GM10248 (cell line): ENCODE measurements at regions not wholly inside any gene's neighbourhood (a gene's known extent, or its start where the extent isn't known, plus 50 kb on each side); places are given as distances from the start of the nearest gene placed in this dataset.

Source experiments
- CTCF ChIA-PET: fragments of 300-600 bp; sonication (Branson Sonifier 250); formaldehyde crosslinking; extraction: SDS; loops from one replicate; lab custom pipeline; 2021; ENCODE audit warnings: antibody characterized with exemption; lab: Yijun Ruan, JAX
- POLR2A ChIA-PET: fragments of 350-650 bp; sonication (Branson Sonifier 250); formaldehyde crosslinking; extraction: SDS; loops from one replicate; lab custom pipeline; 2020; ENCODE audit warnings: antibody characterized with exemption; lab: Yijun Ruan, JAX
- DNase-seq: peaks from one replicate; pipeline ENCODE4 v3.0.0; 2012; ENCODE audit errors: extremely low spot score
- TF ChIP-seq, protein P1 (sequence below): IDR thresholded peaks from 2 replicates; pipeline ENCODE4 v1.5.1; 2012; ENCODE audit warnings: mild to moderate bottlenecking, low read depth; ENCODE audit errors: extremely low read depth, missing control alignments, control extremely low read depth

DNA sequence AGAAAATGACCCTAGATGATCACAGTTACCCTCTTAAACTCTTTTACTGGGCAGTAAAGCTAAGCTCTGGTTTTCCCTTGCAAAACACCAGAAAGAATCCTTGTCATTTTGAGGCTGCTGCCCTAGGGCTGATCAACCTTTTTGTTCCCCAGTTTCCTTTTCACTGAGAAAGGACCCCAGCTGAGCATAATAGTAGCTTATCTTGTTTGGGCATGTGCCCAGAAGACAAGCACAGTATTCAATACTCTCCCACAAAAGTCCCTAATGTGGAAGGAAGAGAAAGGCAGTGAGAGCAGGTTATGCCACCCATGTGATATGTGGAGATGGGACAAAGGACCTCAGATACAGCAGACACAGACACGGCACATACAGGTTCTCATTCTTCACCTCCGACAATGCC is 332.6 kb upstream of the TMPO start:
- ChIA-PET CTCF (interaction anchor here (0.7 to 1.3 kb wide), 3 partner anchors 9 to 27 kb away, joined by 3 read pairs; no protein-coding TSS in a partner anchor), POLR2A (no interaction called here)
- TF ChIP-seq, protein P1, sequence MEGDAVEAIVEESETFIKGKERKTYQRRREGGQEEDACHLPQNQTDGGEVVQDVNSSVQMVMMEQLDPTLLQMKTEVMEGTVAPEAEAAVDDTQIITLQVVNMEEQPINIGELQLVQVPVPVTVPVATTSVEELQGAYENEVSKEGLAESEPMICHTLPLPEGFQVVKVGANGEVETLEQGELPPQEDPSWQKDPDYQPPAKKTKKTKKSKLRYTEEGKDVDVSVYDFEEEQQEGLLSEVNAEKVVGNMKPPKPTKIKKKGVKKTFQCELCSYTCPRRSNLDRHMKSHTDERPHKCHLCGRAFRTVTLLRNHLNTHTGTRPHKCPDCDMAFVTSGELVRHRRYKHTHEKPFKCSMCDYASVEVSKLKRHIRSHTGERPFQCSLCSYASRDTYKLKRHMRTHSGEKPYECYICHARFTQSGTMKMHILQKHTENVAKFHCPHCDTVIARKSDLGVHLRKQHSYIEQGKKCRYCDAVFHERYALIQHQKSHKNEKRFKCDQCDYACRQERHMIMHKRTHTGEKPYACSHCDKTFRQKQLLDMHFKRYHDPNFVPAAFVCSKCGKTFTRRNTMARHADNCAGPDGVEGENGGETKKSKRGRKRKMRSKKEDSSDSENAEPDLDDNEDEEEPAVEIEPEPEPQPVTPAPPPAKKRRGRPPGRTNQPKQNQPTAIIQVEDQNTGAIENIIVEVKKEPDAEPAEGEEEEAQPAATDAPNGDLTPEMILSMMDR = no peak
- no peak for DNase-seq

DNA sequence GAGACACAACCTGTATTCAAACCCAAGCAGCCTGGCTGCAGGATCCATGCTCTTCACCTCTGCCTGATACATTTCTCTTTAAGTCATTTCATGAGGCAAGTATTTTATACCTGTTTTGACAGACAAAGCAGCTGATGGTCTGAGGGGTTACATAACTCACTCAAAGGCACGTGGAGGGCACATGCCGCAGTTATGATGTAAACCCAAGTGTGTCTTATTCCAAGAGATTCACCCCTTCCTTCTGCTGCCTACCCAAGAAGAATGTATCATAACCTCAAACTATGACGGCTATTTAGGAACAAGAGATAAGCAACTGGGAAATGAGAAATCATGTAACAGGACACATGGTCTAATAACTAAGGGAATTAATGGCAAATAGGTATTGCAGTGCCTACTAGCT is 329.8 kb upstream of the TMPO start:
- CTCF ChIA-PET = interaction anchor here (1.0 kb wide), 1 partner anchor 11 kb away, joined by 3 read pairs; no protein-coding TSS in a partner anchor
- no peak for DNase-seq
- TF ChIP-seq, protein P1 = no peak
- POLR2A ChIA-PET = no interaction called here

DNA sequence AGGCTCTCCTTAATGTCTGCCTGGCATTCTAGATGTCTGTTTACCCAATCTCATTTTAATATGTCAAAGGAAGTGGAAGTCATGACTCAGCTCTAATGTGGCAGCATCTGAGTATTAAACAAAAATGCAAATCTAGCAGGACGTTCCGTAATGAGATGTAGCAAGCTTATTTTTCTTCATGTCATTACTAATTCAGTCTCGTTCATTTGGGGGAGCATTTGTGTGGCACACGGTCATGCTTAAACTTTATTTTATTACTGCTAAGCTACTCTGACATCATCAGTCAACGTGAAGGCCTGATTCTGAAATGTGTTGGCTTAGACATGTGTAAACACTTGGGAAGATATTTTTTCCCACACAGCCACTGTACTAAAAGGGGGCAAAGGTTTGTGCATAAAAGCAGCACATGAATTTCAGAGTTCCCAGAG is 326.7 kb upstream of the TMPO start:
- TF ChIP-seq, protein P1 = no peak
- ChIA-PET POLR2A (no interaction called here), CTCF (interaction anchor here (1.0 kb wide), 1 partner anchor 14 kb away, joined by 3 read pairs; no protein-coding TSS in a partner anchor)
- DNase-seq = no peak

DNA sequence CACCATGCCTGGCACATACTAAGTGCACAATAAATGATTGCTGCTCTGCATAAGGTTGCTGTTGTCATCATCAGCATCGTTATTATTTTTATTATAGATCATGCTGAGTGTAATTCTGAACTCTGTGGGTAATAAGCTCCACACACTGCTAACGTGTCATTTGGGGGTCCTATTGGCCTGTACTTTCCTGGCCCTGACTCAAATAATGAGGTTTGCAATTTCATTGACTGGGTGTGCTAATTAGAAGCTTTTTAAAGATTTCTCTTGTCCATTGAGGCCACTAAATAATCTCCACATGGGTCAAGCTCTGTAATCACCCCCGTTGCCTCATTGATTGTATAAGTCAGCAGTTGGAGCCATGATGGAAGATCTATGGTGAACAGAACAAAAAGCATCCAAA is 320.8 kb upstream of the TMPO start:
- POLR2A ChIA-PET = no interaction called here
- TF ChIP-seq, protein P1 = no peak
- DNase-seq = no peak
- CTCF ChIA-PET = interaction anchor here (0.9 to 1.3 kb wide), 2 partner anchors 12 to 15 kb away, joined by 3 read pairs; no protein-coding TSS in a partner anchor

DNA sequence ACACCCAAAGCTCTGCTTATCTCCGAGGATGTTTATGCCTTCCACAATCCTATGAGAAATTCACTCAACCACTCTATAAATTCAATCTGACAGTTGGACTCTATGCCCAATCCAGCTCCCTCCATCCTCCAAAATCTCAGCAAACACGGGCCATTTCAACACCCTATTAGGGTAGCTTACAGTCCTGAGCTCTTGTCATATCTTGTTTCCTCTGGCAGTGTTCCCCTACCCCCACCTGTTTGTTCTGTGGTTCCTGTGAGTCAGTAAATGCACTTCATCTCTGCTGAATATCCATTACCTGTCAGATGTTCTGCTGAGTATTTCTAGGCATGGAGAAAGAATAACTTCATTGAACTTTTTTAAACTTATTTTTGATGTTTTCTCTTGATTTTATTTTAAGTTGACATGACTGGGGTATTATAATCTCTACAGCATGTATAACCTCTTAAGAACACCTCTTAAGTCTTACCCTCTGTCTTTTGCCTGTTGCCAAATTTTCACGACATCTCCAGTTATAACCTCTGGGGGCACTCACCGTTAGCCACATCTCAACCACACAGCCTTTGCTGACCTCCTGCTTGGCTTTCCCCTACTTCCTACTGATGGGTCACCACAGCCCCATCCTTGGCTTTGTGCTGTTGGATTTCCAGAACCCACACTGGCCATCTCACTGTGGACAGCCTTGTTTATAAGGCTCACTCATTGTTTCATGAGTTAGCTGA is 317.0 kb upstream of the TMPO start:
- TF ChIP-seq, protein P1 = no peak
- ChIA-PET POLR2A (no interaction called here), CTCF (no interaction called here)
- no peak for DNase-seq

DNA sequence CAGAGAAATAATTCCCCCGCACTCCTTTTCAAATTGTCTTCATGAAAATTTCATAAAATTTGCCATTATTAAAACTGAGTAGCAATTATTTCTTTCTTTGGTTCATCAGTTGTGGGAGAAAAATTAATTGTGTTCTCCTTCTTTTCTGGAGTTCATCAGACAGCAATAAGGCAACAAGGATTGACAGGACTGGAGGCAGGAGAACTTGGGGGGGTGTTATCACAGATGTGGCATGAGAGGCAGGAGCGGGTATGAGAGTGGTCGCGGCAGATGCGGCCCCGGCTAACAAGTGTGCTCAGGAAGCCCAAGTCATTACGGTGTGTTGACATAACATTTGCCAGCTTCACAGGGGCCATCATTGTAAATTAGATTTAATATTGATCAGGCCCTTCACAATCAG is 306.6 kb upstream of the TMPO start:
- TF ChIP-seq, protein P1 = no peak
- CTCF ChIA-PET = no interaction called here
- POLR2A ChIA-PET = no interaction called here
- DNase-seq = no peak
